ENCODE measurements at regions not wholly inside any gene's neighbourhood (a gene's known extent, or its start where the extent isn't known, plus 50 kb on each side); places are given as distances from the start of the nearest gene placed in this dataset.

GRCh38 chr2:136334967-136335366, 217.0 kb upstream of the CXCR4 start:
- H3K27ac ChIP-seq = no peak overlapping the region
- no peak for TF ChIP-seq CTCF (IDR thresholded peaks at IDR 0.05)
- H3K27me3 ChIP-seq = no peaks in the 10 kb centered on the region
- peaks cover 0 to 5% of the 10 kb centered on the region in 2 experiments for H3K4me1 ChIP-seq (ENCODE audit: control insufficient read depth in 1 of 2, insufficient read depth in 1 of 2, low read depth in 1 of 2, low read length in 1 of 2)
- H3K9me3 ChIP-seq = no peaks in the 10 kb centered on the region
- no peaks in the 10 kb centered on the region for H3K36me3 ChIP-seq
- no peak overlapping the region for H3K4me3 ChIP-seq (ENCODE audit: low read depth in 1 of 2, low read length in 1 of 2)

- H3K36me3 ChIP-seq = no peaks in the 10 kb centered on the region
- no peaks in the 10 kb centered on the region for H3K27me3 ChIP-seq
- H3K4me3 ChIP-seq (ENCODE audit: low read depth in 1 of 2, low read length in 1 of 2) = no peak overlapping the region
- H3K27ac ChIP-seq = no peak overlapping the region
- no peak for TF ChIP-seq CTCF (IDR thresholded peaks at IDR 0.05)
- H3K4me1 ChIP-seq (ENCODE audit: control insufficient read depth in 1 of 2, insufficient read depth in 1 of 2, low read depth in 1 of 2, low read length in 1 of 2) = peaks cover 0 to 5% of the 10 kb centered on the region in 2 experiments
- no peaks in the 10 kb centered on the region for H3K9me3 ChIP-seq
These were observed 214.6 kb upstream of the CXCR4 start for GRCh38 chr2:136332436-136333095.

- no peak for TF ChIP-seq CTCF (IDR thresholded peaks at IDR 0.05)
These were observed 213.3 kb upstream of the CXCR4 start for GRCh38 chr2:136331226-136331625.

GRCh38 chr2:136328207-136328795, 210.4 kb upstream of the CXCR4 start:
- Histone ChIP-seq H3K4me1 (ENCODE audit: control insufficient read depth in 1 of 2, insufficient read depth in 1 of 2, low read depth in 1 of 2, low read length in 1 of 2) (peaks cover 29 to 43% of the 10 kb centered on the region in 2 experiments), H3K9me3 (no peaks in the 10 kb centered on the region), H3K27ac (no peak overlapping the region), H3K36me3 (no peaks in the 10 kb centered on the region), H3K27me3 (no peaks in the 10 kb centered on the region), H3K4me3 (ENCODE audit: low read depth in 1 of 2, low read length in 1 of 2) (no peak overlapping the region)
- no peak for TF ChIP-seq CTCF (IDR thresholded peaks at IDR 0.05)

More at GRCh38 chr2:136331226-136331625, 213.3 kb upstream of the CXCR4 start:
- peak overlapping the region; percentile 7 for H3K27ac ChIP-seq
- H3K27me3 ChIP-seq = no peaks in the 10 kb centered on the region
- peaks cover 0 to 14% of the 10 kb centered on the region in 2 experiments for H3K4me1 ChIP-seq (ENCODE audit: control insufficient read depth in 1 of 2, insufficient read depth in 1 of 2, low read depth in 1 of 2, low read length in 1 of 2)
- no peaks in the 10 kb centered on the region for H3K36me3 ChIP-seq
- H3K9me3 ChIP-seq = no peaks in the 10 kb centered on the region
- no peak overlapping the region for H3K4me3 ChIP-seq (ENCODE audit: low read depth in 1 of 2, low read length in 1 of 2)

- Histone ChIP-seq H3K9me3 (no peaks in the 10 kb centered on the region), H3K27me3 (no peaks in the 10 kb centered on the region), H3K4me3 (ENCODE audit: low read depth in 1 of 2, low read length in 1 of 2) (no peak overlapping the region), H3K4me1 (ENCODE audit: control insufficient read depth in 1 of 2, insufficient read depth in 1 of 2, low read depth in 1 of 2, low read length in 1 of 2) (peaks cover 39 to 48% of the 10 kb centered on the region in 2 experiments), H3K27ac (peak overlapping the region; percentile 46), H3K36me3 (no peaks in the 10 kb centered on the region)
- no peak for TF ChIP-seq CTCF (IDR thresholded peaks at IDR 0.05)
These were observed 209.4 kb upstream of the CXCR4 start for GRCh38 chr2:136327162-136327852.

Measured in neutrophil (primary cell).